NT2/D1 (cell line): ENCODE measurements at regions not wholly inside any gene's neighbourhood (a gene's known extent, or its start where the extent isn't known, plus 50 kb on each side); places are given as distances from the start of the nearest gene placed in this dataset.

Source experiments
- YY1 ChIP-seq: IDR thresholded peaks from 2 replicates; pipeline ENCODE4 v1.6.1; 2011; ENCODE audit not compliant: insufficient read length, insufficient read depth
- ZNF274 ChIP-seq: IDR thresholded peaks from 2 replicates; pipeline ENCODE4 v1.6.1; 2011; ENCODE audit warnings: mild to moderate bottlenecking, low read depth, low read length

DNA sequence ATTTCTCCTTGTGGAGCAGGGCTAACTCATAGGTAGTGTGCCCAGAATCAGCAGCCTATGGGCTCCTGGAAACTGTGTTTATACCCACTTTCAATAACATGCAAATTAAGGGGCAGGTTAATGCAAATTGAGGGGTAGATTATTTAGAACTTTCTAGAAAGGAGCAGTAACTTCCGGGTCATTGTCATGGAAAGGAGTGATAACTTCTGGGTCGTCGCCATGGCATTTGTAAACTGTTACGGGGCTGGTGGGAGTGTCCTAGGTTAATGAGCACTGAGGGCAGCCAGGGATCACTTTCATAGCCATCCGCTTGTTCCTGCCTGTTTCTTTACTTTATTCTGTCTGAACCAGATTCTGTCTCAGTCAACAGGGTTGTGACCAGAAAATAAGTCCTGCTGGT is 143.3 kb upstream of the RFLNA start:
- TF ChIP-seq ZNF274 (no peak), YY1 (no peak)
